ENCODE measurements at regions not wholly inside any gene's neighbourhood (a gene's known extent, or its start where the extent isn't known, plus 50 kb on each side); places are given as distances from the start of the nearest gene placed in this dataset.

DNA sequence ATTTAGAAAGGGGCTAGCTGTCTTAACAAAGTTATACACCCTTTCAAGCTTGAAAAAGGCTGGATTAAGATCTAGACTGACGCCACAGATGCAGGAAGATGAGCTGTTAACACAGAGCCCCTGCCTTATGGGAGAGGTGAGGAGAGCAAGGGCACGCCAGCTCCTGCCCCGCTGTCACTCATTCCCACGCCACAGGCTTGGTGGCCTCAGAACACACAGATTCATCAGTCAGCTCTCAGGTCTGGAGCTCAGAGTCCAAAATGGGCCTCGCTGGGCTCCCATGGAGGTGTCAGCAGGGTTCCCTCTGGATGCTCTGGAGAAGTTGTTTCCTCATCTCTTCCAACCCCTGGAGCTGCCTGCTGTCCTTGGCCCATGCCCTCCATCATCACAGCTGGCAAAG lies 554.2 kb downstream of the TCERG1L start (continued):
- TF ChIP-seq, protein P1, sequence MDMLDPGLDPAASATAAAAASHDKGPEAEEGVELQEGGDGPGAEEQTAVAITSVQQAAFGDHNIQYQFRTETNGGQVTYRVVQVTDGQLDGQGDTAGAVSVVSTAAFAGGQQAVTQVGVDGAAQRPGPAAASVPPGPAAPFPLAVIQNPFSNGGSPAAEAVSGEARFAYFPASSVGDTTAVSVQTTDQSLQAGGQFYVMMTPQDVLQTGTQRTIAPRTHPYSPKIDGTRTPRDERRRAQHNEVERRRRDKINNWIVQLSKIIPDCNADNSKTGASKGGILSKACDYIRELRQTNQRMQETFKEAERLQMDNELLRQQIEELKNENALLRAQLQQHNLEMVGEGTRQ (IDR thresholded peaks at IDR 0.05) = no peak
- no peak for TF ChIP-seq SMC3 (IDR thresholded peaks at IDR 0.05)

DNA sequence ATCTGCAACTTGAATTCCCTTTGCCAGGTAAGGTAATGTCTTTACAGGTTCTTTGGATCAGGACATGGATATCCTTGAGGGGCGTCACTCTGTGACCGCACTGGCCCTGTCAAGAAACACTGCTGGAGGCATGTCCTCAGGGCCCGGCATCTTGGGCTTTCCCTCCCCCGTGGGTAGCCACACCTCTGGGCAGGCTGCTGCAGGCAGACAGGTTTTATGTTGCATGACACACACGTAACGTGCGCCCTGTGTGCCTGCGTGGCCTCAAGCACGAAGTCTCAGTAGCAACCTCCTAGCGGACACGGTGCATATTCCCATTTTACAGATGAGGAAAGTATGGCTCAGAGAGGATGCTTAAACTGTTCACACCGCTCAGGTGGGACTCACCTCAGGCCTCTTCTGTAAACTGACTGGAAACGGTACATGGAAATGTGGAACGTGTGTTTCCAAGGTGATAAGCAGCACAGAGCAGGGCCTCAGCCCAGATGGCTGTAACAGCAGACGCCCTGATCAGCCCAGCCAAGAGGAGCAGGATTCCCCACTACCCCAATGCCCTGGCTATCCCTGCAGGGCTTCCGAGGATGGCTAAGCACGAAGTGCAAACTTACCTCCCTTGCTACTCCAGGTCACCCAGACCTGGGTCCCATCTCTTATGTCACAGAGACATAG lies 553.6 kb downstream of the TCERG1L start:
- DNase-seq (ENCODE audit: low read depth in 1 of 2, low spot score in 1 of 2) (no peak), ATAC-seq (no peak), FAIRE-seq (no peak)
- 25% methylated on average over 15 of the region's 17 CpGs for WGBS (ENCODE audit: missing lambda C conversion rate)
- Histone ChIP-seq H3K27ac (no peak overlapping the region), H3K9me3 (no peaks in the 10 kb centered on the region), H3K4me2 (no peak overlapping the region), H3K4me3 (no peak overlapping the region), H3K4me1 (no peaks in the 10 kb centered on the region)
- CTCF ChIA-PET = no interaction called here
- TF ChIP-seq POLR2A (IDR thresholded peaks at IDR 0.05; ENCODE audit: low read length) (no peak), CHD4 (IDR thresholded peaks at IDR 0.05; ENCODE audit: borderline replicate concordance) (no peak), FOSL2 (IDR thresholded peaks at IDR 0.05) (no peak), FOSL2 (CRISPR knock-in tag; IDR thresholded peaks at IDR 0.05) (no peak), HOXB13 (CRISPR knock-in tag; IDR thresholded peaks at IDR 0.05; ENCODE audit: low read depth) (no peak), TP53 (CRISPR knock-in tag; IDR thresholded peaks at IDR 0.05) (no peak), MAZ (IDR thresholded peaks at IDR 0.05; ENCODE audit: borderline replicate concordance, low read depth, low read length) (no peak), BHLHE40 (IDR thresholded peaks at IDR 0.05; ENCODE audit: low read depth, low read length) (no peak), SMC3 (IDR thresholded peaks at IDR 0.05) (no peak), ZC3H11A (IDR thresholded peaks at IDR 0.05) (no peak), CHD2 (IDR thresholded peaks at IDR 0.05; ENCODE audit: low read length, partially characterized antibody) (no peak), RCOR1 (IDR thresholded peaks at IDR 0.05; ENCODE audit: low read depth, low read length) (no peak), FOXS1 (CRISPR knock-in tag; IDR thresholded peaks at IDR 0.05) (no peak), CBX8 (IDR thresholded peaks at IDR 0.05) (no peak), ZNF302 (CRISPR knock-in tag; IDR thresholded peaks at IDR 0.05) (no peak), NR3C1 (IDR thresholded peaks at IDR 0.05) (no peak)
- TF ChIP-seq, protein P2, sequence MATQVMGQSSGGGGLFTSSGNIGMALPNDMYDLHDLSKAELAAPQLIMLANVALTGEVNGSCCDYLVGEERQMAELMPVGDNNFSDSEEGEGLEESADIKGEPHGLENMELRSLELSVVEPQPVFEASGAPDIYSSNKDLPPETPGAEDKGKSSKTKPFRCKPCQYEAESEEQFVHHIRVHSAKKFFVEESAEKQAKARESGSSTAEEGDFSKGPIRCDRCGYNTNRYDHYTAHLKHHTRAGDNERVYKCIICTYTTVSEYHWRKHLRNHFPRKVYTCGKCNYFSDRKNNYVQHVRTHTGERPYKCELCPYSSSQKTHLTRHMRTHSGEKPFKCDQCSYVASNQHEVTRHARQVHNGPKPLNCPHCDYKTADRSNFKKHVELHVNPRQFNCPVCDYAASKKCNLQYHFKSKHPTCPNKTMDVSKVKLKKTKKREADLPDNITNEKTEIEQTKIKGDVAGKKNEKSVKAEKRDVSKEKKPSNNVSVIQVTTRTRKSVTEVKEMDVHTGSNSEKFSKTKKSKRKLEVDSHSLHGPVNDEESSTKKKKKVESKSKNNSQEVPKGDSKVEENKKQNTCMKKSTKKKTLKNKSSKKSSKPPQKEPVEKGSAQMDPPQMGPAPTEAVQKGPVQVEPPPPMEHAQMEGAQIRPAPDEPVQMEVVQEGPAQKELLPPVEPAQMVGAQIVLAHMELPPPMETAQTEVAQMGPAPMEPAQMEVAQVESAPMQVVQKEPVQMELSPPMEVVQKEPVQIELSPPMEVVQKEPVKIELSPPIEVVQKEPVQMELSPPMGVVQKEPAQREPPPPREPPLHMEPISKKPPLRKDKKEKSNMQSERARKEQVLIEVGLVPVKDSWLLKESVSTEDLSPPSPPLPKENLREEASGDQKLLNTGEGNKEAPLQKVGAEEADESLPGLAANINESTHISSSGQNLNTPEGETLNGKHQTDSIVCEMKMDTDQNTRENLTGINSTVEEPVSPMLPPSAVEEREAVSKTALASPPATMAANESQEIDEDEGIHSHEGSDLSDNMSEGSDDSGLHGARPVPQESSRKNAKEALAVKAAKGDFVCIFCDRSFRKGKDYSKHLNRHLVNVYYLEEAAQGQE (IDR thresholded peaks at IDR 0.05) = no peak
- TF ChIP-seq, protein P3, sequence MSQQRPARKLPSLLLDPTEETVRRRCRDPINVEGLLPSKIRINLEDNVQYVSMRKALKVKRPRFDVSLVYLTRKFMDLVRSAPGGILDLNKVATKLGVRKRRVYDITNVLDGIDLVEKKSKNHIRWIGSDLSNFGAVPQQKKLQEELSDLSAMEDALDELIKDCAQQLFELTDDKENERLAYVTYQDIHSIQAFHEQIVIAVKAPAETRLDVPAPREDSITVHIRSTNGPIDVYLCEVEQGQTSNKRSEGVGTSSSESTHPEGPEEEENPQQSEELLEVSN (IDR thresholded peaks at IDR 0.05; ENCODE audit: borderline replicate concordance, low read depth) = no peak
- TF ChIP-seq, protein P4, sequence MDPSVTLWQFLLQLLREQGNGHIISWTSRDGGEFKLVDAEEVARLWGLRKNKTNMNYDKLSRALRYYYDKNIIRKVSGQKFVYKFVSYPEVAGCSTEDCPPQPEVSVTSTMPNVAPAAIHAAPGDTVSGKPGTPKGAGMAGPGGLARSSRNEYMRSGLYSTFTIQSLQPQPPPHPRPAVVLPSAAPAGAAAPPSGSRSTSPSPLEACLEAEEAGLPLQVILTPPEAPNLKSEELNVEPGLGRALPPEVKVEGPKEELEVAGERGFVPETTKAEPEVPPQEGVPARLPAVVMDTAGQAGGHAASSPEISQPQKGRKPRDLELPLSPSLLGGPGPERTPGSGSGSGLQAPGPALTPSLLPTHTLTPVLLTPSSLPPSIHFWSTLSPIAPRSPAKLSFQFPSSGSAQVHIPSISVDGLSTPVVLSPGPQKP (IDR thresholded peaks at IDR 0.05; ENCODE audit: low read depth, low read length) = no peak
- POLR2A ChIA-PET = no interaction called here

DNA sequence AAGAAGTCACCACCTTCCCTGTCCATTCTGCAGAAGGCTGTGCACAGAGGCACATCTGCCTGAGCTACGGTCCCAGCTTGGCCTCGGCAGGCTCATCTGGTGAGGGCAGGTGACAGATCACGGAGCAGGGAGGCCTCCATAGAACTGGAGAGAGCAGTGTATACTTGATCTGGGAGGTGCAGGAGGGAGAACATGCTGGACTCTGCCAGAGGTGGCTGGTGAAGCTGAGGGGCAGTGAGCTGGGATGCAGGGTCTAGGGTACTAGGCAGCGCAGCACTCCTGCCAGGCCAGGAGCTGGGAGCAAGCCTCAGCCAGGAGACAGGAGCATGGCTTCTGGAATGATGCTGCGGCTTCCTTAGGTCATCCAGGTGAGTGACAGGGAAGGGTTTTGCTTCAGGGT lies 553.0 kb downstream of the TCERG1L start:
- POLR2A ChIA-PET = no interaction called here
- Histone ChIP-seq H3K4me1 (no peaks in the 10 kb centered on the region), H3K4me3 (no peak overlapping the region), H3K4me2 (no peak overlapping the region), H3K9me3 (no peaks in the 10 kb centered on the region), H3K27ac (no peak overlapping the region)
- WGBS (ENCODE audit: missing lambda C conversion rate) = 3% methylated on average over 5 of the region's 5 CpGs
- no peak for DNase-seq (ENCODE audit: low read depth in 1 of 2, low spot score in 1 of 2)
- ATAC-seq = no peak
- CTCF ChIA-PET = no interaction called here
- FAIRE-seq = no peak
- TF ChIP-seq ZC3H11A (IDR thresholded peaks at IDR 0.05) (no peak), NPAS2 (CRISPR knock-in tag; IDR thresholded peaks at IDR 0.05; ENCODE audit: borderline replicate concordance) (no peak), FOXS1 (CRISPR knock-in tag; IDR thresholded peaks at IDR 0.05) (no peak), NFE2L2 (conservative IDR thresholded peaks at IDR 0.05; ENCODE audit: low read length) (no peak), ESRRA (IDR thresholded peaks at IDR 0.05; ENCODE audit: borderline replicate concordance, low read length) (no peak), CEBPB (IDR thresholded peaks at IDR 0.05) (no peak), KDM1A (IDR thresholded peaks at IDR 0.05; ENCODE audit: low read depth) (no peak), CHD2 (IDR thresholded peaks at IDR 0.05; ENCODE audit: low read length, partially characterized antibody) (no peak), HOXB13 (CRISPR knock-in tag; IDR thresholded peaks at IDR 0.05; ENCODE audit: low read depth) (no peak), ZSCAN20 (CRISPR knock-in tag; IDR thresholded peaks at IDR 0.05) (no peak)
- TF ChIP-seq, protein P5, sequence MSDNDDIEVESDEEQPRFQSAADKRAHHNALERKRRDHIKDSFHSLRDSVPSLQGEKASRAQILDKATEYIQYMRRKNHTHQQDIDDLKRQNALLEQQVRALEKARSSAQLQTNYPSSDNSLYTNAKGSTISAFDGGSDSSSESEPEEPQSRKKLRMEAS (IDR thresholded peaks at IDR 0.05) = no peak
- TF ChIP-seq, protein P1 (IDR thresholded peaks at IDR 0.05) = no peak

Measured in A549 (cell line).